ENCODE measurements at regions not wholly inside any gene's neighbourhood (a gene's known extent, or its start where the extent isn't known, plus 50 kb on each side); places are given as distances from the start of the nearest gene placed in this dataset.
"Not testable (repeated sequence)": the region's sequence is repeated elsewhere in the genome, so short reads cannot be mapped to it uniquely, and the experiment has no call there.

- Histone ChIP-seq H3K27ac (ENCODE audit: low read depth, low read length, poor library complexity, severe bottlenecking) (no peak overlapping the region), H3K9me2 (ENCODE audit: low read depth, low read length) (no peaks in the 10 kb centered on the region), H3K4me1 (ENCODE audit: insufficient read depth, low read length, severe bottlenecking) (no peaks in the 10 kb centered on the region), H3K4me3 (ENCODE audit: low read depth, low read length, poor library complexity, severe bottlenecking) (no peak overlapping the region), H3K27me3 (ENCODE audit: insufficient read depth, low read length) (no peaks in the 10 kb centered on the region), H3K9ac (ENCODE audit: low read length) (no peak overlapping the region), H3K36me3 (ENCODE audit: insufficient read depth, low read length) (no peaks in the 10 kb centered on the region), H3F3A (ENCODE audit: insufficient read depth, low read length) (no peaks in the 10 kb centered on the region), H3K9me3 (ENCODE audit: low read length) (no peaks in the 10 kb centered on the region), H3K4me2 (ENCODE audit: low read length) (no peak overlapping the region), H3K79me2 (ENCODE audit: insufficient read depth, low read length) (no peaks in the 10 kb centered on the region), H4K20me1 (ENCODE audit: insufficient read depth, low read length) (no peaks in the 10 kb centered on the region), H2AFZ (ENCODE audit: low read length) (no peak overlapping the region)
- no peak for TF ChIP-seq CTCF (IDR thresholded peaks at IDR 0.05; ENCODE audit: low read length)
- TF ChIP-seq EZH2 (IDR thresholded peaks at IDR 0.05; ENCODE audit: borderline replicate concordance, low read length): no peak
These were observed 175.5 kb downstream of the AKAIN1 start for GRCh38 chr18:5021558-5021957.

GRCh38 chr18:5015213-5015612 is 181.8 kb downstream of the AKAIN1 start:
- Histone ChIP-seq H3K9ac (ENCODE audit: low read length) (no peak overlapping the region), H2AFZ (ENCODE audit: low read length) (no peak overlapping the region), H3K9me2 (ENCODE audit: low read depth, low read length) (no peaks in the 10 kb centered on the region), H3K4me1 (ENCODE audit: insufficient read depth, low read length, severe bottlenecking) (no peaks in the 10 kb centered on the region), H3F3A (ENCODE audit: insufficient read depth, low read length) (no peaks in the 10 kb centered on the region), H3K27ac (ENCODE audit: low read depth, low read length, poor library complexity, severe bottlenecking) (no peak overlapping the region), H3K9me3 (ENCODE audit: low read length) (no peaks in the 10 kb centered on the region; the same call in 1 of the 2 replicates), H3K4me3 (ENCODE audit: low read depth, low read length, poor library complexity, severe bottlenecking) (no peak overlapping the region), H4K20me1 (ENCODE audit: insufficient read depth, low read length) (no peaks in the 10 kb centered on the region), H3K79me2 (ENCODE audit: insufficient read depth, low read length) (no peaks in the 10 kb centered on the region), H3K36me3 (ENCODE audit: insufficient read depth, low read length) (no peaks in the 10 kb centered on the region), H3K4me2 (ENCODE audit: low read length) (no peak overlapping the region), H3K27me3 (ENCODE audit: insufficient read depth, low read length) (no peaks in the 10 kb centered on the region)
- TF ChIP-seq CTCF (IDR thresholded peaks at IDR 0.05; ENCODE audit: low read length) (no peak), EZH2 (IDR thresholded peaks at IDR 0.05; ENCODE audit: borderline replicate concordance, low read length) (no peak)

GRCh38 chr18:5004031-5004820 is 192.8 kb downstream of the AKAIN1 start:
- H3K4me2 ChIP-seq (ENCODE audit: low read length); H2AFZ ChIP-seq (ENCODE audit: low read length); H3K27ac ChIP-seq (ENCODE audit: low read depth, low read length, poor library complexity, severe bottlenecking); H3F3A ChIP-seq (ENCODE audit: insufficient read depth, low read length); H3K4me3 ChIP-seq (ENCODE audit: low read depth, low read length, poor library complexity, severe bottlenecking); H3K36me3 ChIP-seq (ENCODE audit: insufficient read depth, low read length); H3K9ac ChIP-seq (ENCODE audit: low read length); H3K9me3 ChIP-seq (ENCODE audit: low read length); H4K20me1 ChIP-seq (ENCODE audit: insufficient read depth, low read length); H3K27me3 ChIP-seq (ENCODE audit: insufficient read depth, low read length); H3K9me2 ChIP-seq (ENCODE audit: low read depth, low read length); H3K4me1 ChIP-seq (ENCODE audit: insufficient read depth, low read length, severe bottlenecking); H3K79me2 ChIP-seq (ENCODE audit: insufficient read depth, low read length): not testable (repeated sequence)

GRCh38 chr18:4994710-4995109 is 202.3 kb downstream of the AKAIN1 start:
- Histone ChIP-seq H3F3A (ENCODE audit: insufficient read depth, low read length) (no peaks in the 10 kb centered on the region), H3K9me2 (ENCODE audit: low read depth, low read length) (no peaks in the 10 kb centered on the region), H3K9me3 (ENCODE audit: low read length) (peaks cover 2% of the 10 kb centered on the region; the same call in 1 of the 2 replicates), H4K20me1 (ENCODE audit: insufficient read depth, low read length) (no peaks in the 10 kb centered on the region), H3K36me3 (ENCODE audit: insufficient read depth, low read length) (no peaks in the 10 kb centered on the region), H3K9ac (ENCODE audit: low read length) (no peak overlapping the region), H3K27ac (ENCODE audit: low read depth, low read length, poor library complexity, severe bottlenecking) (no peak overlapping the region), H3K27me3 (ENCODE audit: insufficient read depth, low read length) (no peaks in the 10 kb centered on the region), H3K4me1 (ENCODE audit: insufficient read depth, low read length, severe bottlenecking) (no peaks in the 10 kb centered on the region), H3K4me3 (ENCODE audit: low read depth, low read length, poor library complexity, severe bottlenecking) (no peak overlapping the region), H3K4me2 (ENCODE audit: low read length) (no peak overlapping the region), H2AFZ (ENCODE audit: low read length) (no peak overlapping the region), H3K79me2 (ENCODE audit: insufficient read depth, low read length) (no peaks in the 10 kb centered on the region)
- no peak for TF ChIP-seq CTCF (IDR thresholded peaks at IDR 0.05; ENCODE audit: low read length)
- no peak for TF ChIP-seq EZH2 (IDR thresholded peaks at IDR 0.05; ENCODE audit: borderline replicate concordance, low read length)
